ENCODE measurements at regions not wholly inside any gene's neighbourhood (a gene's known extent, or its start where the extent isn't known, plus 50 kb on each side); places are given as distances from the start of the nearest gene placed in this dataset.
"Not testable (repeated sequence)": the region's sequence is repeated elsewhere in the genome, so short reads cannot be mapped to it uniquely, and the experiment has no call there.

DNA sequence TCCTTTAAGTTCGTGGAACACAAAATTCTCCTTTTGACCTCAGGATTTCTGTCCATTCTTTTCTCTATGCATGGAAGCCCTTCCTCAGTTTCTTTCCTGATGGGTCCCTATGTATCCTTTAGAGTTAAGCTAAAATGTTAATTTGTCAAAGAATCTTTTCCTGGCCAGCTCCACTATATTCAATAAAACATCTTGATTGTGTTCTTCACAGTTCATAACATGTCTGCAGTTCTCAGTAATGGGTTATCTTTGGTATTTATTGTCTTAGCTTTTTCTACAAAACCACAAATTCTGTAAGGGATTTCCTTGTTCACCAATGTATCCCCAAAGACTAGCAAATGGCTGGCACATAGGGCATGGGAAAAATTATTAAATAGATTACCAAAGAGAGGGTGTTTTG is 998.5 kb downstream of the ADGRL2 start:
- DNase-seq = no peak

DNA sequence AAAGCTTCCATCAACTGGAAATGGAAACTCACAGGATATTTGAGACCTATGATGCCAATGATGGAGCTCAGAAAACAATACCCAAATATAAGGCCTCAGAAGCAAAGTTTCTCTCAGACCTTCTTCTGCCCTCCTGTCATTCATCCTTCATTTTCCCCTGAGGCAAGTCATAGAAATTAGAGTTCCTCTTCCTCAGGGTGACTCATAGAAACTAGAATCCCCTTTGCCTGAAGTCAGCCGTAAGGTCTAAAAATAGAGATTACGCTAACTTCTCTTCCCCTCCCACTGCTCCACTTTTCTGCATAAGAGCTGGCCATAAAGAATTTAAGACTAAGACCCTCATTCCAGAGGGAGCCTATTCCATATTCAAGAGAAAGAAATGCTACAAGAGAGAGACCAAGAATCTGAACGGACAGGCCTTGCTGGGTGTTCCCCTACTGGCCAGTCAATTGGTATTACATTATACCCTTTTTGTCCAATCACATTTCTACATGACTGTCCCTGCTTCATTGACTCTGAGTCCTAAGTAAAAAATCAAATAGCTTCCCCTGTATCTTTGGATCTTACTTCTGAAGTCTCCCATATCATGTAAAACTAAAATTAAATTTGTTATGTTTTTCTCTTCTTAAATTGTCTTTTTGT is 994.9 kb downstream of the ADGRL2 start:
- no peak for DNase-seq

DNA sequence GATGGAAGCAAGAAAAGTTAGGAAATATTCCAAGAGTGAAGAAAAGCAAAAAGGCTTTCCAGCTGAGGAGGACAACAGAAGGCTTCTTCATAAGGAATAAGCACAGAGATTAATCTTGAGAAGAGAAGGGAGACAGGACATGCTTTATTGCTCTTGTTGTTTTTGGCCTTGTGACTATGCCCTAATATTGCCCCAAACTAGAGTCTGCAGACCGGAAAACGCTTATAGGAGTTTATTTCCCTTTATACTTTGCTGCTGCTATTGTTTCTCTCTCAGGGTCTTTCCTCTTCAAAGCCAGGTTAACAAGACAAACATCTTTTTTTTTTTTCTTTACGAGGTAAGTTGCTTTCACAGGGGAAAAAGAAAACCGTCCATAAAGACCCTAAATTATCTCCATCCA is 991.4 kb downstream of the ADGRL2 start:
- DNase-seq = peak; percentile 51

DNA sequence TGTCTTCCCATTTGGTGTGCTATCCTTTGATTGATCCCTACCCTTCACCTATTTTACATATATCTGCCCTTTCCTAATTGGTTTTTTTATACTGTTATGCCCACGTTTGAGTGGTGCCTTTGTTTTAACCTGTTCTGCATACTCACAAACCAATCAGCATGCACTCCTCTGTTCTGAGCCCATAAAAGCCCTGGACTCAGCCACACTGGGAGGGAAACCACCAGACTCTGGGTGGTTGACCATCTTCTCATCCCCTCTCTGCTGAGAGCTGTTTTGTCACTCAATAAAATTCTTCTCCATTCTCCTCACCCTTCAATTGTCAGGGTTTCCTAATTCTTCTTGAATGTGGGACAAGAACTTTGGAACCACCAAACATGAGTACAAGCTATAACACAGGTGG is 989.8 kb downstream of the ADGRL2 start:
- no peak for DNase-seq

DNA sequence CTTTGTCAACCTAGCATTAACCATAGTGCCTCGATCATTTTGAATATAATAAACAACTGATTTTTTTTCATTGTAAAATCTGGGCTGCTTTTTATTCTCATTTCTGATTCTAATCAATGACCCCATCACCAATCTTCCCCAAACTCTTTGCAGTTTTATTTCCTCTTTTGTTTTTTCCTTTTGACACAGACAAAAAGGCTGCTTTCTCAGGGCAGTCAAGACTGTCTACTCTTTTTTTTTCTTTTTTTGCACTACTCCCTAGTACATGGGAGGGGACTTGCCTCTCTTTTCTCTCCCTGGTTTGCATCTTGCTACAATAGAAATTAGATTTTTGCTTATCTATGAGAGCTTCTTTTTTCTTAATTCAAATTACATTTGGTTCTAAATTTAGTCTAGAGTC is 987.9 kb downstream of the ADGRL2 start:
- DNase-seq = no peak

DNA sequence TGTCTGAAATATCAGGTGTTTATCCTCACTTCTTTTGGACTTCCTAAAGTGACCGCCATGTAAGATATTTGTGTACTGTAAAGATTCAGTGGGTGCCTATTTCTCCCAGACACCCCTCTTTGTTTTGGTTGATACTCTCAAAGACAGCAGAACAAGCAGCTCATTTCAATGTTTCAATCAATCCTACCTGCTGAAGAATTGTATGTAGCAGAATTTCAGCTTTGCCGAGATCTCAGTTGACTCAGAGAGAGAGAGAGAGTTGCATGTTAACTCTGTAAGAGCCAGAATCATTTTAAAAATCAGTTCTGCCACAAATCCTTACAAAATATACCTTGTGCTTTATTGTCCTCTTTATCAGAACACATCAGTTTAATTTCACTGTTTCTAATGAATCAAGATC is 987.3 kb downstream of the ADGRL2 start:
- DNase-seq = no peak

DNA sequence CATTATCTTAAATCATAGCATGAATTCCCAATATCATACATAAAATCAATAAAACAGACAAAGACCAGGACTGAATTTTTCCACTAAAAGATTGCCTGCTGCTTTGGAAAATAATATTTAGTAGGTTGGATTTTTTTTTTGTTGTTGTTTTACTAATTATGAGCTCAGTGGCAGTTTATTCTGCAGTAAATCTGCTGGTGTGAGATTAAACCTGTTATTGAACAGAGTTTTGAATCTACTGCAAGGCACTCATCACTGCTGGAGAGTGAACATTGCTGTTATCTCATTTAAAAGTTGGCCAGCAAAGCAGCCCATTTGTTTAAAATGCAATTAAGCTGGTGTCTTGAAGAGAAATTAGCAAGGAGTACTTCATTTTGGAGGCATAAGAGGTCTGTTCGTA is 986.1 kb downstream of the ADGRL2 start:
- no peak for DNase-seq

DNA sequence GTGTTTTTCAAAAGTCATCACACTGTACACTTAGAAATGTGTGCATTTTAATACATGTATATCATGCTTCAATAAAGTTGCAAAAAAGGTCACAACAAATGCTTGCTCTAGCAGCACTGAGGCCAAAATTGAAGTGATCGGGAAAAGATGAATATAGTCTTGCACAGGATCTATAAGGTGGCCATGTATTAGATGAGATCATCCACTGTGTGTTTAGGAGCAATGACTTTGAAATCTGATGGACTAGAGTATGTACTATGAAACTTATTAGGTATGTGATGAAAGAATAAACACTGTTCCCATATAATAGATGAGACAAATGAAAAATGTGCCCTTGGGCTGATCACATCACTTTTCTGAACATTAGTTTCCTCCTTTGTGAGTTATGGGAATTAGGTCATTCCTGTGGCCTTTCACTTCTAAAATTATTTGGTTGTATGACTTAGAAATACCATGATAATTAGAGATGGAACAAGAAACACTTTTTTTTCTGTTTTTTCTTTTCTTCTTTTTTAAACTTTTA is 984.6 kb downstream of the ADGRL2 start:
- DNase-seq = peak; percentile 37

DNA sequence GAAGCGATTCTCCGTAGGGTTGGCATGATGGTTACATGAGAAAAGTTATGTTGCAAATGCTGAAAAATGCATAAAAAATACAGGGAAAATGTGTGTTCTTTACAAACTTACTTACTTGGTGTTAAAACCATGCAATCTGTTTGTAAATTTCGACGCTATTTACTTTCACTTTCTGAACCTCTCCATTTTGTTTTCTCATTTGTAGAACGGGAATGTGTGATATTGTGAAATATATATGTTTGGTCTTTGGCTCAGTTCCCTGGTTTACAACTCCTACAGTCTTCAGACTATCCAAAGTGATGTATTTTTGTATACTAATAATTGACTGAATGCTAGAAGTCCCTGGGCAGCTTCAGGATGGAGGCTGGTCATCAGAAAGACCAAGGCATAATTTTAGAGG is 982.3 kb downstream of the ADGRL2 start:
- DNase-seq = no peak

DNA sequence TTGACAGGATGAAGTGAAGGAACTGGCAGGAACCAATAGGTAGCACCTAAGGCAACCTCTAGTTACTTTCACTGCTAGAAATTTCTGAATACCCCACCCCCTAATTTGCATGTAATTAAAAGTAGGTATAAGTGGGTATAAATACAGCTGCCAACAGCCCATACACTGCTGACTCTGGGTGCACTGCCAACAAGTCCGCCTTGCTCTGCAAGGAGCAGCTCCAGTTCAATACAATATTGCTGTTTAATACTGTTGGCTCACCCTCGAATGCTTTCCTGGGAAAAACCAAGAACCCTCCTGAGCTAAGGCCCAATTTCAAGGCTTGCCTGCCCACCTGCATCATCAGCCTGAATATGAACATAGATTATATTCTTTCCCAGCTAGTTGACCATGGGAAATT is 981.9 kb downstream of the ADGRL2 start:
- DNase-seq = no peak

DNA sequence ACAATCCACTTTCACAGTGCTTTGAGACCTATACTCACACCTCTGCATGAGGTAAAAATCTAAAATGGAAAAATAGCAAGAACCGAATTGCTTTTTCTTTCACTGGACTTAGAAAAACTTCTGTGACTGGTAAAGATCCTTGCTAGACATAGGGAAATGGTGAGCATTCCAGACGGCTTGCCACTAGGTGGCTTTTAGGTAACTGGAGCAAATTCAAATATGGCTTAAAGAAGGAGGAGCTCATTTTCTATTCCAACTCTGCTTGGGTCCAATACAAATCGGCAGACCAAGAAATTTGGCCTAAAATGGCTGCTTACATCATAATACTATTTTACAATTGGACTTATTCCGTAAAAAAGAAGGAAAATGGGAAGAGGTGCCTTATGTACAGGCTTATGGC is 977.9 kb downstream of the ADGRL2 start:
- peak; percentile 30 for DNase-seq

DNA sequence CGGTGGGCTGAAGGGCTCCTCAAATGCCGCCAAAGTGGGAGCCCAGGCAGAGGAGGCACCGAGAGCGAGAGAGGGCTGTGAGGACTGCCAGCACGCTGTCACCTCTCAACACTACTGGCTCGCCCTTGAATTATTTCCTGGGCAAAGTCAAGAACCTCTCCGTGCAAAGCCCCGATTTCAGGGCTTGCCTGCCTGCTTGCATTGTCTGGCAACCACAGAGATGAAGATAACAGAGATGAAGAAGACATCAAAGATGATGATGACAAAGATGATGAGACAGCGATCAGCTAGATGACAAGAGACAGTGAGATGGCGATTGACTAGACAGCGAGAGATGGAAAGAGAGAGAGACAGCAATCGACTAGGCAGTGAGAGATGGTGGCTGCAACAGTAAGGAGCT is 976.5 kb downstream of the ADGRL2 start:
- DNase-seq = no peak

DNA sequence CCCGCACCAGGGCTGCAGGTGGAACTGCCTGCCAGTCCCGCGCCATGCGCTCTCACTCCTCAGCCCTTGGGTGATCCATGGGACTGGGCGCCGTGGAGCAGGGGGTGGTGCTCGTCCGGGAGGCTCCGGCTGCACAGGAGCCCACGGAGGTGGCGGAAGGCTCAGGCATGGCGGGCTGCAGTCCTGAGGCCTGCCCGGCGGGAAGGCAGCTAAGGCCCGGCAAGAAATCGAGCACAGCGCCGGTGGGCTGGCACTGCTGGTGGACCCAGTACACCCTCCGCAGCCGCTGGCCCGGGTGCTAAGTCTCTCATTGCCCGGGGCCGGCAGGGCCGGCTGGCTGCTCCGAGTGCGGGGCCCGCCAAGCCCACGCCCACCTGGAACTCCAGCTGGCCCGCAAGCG is 976.0 kb downstream of the ADGRL2 start:
- not testable (repeated sequence) for DNase-seq

DNA sequence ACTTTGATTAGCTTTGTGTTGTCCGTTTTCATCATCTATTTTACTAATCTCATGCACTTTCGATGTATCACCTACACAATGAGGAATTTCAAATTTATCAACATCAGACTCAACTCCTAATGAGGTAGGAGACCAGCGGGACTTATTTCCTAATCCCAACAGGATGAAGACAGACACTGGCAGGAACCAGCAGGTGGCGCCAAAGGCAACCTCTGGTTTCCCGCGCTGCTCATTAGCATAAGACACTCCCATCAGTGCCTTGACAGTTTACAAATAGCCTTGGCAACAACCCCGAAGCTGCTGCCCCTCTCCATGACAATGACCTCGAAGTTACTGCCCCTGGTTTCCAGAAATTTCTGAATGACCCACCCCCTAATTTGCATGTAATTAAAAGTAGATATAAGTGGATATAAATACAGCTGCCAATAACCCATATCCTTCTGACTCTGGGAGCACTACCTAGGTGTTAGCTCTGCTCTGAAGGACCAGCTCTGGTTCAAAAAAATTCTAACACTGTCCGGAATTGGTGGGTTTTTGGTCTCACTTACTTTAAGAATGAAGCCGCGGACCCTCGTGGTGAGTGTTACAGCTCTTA is 974.8 kb downstream of the ADGRL2 start:
- DNase-seq = peak; percentile 64

DNA sequence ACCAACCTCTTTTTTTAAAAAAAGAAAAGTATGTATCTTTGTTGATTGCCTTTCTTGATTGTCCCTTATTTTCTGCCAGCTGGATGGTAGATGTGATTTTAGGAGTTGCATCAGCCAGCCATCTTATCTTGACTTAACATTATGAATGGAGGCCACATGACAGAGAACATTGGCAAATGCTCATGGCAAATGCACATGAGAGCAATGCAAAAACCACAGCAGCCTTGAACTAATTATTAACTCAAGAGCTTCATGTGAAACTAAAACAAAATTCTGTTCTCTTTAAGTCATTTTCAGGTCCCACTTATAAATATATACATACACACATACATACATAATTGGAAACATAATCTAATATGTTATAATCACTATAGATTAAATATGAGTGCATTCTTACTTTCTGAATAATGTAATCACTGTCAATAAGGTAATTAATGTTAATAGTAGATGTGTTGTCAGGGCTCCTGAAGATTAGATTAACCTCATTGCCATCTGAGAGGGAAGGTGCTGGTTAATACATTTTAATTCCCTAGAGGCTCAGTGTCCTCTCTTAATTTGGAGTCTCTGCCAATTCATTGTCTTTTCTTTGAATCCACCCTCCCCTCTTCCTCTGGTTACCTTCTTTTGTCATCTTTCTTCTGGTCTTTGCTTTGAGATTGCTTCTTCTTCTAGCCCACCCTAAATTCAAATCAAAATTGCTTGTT is 962.2 kb downstream of the ADGRL2 start:
- DNase-seq = no peak

DNA sequence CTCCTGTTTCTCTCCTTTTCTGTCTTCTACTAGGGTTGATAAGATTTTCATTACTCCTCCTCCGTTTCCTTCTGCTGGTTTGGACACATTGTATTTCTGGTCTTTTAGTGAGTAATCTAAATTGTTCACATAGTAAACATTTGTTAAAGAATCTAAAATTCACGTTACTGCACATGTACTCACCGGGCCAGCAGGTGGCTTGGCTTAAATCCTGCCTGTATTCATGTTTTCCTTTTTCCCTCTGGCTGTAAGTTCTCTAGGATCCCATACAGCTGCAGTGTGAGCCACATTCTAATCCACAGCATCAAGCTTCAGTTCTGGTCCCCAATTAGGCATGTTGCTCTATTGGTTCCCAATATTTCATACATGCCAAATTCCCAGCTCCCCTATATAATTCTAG is 958.3 kb downstream of the ADGRL2 start:
- DNase-seq = peak; percentile 2

DNA sequence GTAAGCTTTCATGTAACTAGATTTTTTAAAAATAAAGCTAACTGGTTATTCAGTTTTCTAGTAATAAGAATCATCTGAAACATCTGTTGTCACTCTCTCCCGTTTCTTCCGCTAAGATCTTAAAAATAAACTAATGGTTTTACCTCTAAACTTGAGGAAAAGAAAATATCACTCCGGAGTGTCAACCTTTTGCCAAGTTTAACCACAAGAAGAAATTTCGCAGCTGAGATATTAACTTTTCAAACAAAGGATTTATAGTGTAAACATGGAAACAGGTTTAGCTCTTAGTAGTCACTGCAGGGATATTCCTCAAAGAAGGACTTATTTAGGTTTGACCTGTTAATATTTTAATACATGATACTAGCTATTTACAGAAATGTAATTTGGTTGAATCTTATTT is 954.9 kb downstream of the ADGRL2 start:
- DNase-seq = no peak

DNA sequence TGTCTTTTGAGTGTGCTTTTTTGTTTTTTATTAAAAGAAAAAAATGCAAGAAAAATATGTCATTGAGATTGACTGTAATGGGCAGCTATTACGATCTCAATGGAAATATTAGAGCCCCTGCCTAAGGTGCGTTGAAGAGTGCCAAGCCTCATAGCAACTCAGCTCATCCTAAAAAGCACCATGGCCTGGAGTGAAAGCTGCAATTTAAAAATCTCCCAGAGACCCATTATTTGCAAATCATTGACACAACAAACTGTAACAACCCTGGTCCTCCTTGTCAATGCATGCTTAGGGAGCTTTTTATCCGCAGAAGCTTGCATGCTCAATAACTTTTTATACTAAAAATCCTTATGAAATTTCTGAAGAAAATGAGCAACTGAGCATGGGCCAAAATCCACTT is 954.5 kb downstream of the ADGRL2 start:
- DNase-seq = no peak

DNA sequence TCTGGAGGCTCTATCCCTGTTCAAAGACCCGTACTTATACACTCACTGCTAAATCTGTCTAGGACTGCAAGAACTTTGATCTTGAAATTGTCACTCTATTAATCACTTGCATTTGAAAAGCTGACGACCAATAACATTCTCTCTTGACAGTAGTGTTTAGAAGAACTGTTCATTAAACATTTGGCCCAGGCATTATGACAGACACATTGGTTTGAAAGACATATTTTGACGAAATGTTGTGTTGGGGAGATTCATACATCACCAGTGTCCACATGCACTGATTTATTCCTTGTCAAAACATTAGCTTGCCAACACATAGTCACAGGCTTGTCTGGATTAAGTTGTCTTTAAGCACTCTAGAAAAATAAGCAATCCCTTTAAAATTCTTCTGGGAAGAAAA is 951.3 kb downstream of the ADGRL2 start:
- no peak for DNase-seq

DNA sequence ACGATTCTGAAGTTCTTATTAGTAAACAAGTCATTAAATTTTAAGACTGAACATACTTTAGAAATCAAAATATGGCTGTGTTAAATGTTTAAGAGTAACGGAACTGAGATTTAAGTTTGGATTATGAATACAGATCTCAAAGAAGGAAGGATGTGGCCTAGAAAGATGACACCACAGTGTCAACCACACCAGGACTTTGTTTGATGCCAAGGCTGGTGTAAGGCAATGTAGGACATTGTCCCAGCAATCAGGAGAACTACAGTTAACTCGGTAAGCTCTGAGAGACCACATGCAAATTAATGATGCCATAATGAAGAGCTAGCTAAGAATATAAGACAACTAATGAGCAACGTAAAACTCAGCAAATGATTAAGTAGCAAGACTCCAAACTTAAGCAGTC is 932.9 kb downstream of the ADGRL2 start:
- DNase-seq = no peak

DNA sequence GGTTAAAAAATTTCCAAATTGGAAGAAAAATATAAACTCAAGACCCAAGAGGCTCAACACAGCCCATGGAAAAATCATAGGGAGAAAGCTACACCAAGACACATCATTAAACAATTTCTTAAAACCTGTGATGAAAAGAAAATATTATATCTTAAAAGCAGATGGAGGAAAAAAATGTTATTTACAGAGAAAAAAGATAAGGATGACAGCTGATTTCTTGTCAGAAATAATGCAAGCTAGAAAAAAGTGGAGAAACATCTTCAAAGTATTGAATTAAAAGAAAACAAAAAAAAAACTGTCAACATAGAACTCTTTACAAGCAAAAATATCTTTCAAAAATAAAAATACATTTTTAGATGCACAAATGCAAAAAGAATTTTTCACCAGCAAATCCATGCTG is 930.5 kb downstream of the ADGRL2 start:
- peak; percentile 1 for DNase-seq

DNA sequence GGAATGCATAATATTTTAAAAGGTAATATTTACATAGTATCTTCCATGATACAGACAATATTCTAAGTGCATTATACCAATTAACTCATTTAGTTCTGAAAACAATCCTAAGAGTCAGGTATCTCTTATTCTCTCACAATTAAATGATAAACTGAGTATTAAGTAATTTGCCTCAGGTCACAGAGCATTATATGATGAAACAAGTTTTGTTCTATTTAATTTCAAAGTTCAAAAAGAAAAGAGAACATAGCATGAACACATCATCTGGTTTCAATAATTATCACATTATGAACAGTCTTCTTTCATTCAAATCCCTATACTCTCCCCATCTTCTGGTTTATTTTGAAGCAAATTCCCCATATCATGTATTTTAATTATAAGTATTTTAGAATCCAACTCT is 927.5 kb downstream of the ADGRL2 start:
- no peak for DNase-seq

DNA sequence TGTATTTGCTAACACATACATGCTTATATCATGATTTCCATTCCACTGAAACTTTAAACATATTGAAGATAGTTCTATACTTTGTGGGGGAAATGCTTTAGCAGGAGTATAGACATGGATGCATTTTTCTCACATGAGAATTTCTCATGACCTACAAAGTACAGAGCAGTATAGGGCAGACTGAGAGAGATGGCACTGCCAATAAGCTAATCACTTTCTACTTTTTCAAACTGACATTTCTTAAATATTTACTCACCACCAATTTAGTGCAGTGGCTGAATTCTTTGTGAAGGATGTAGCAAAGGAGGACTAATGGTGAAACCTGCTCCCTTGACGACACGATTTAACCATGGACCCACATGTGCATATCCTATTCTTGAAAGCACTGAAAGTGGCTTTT is 923.5 kb downstream of the ADGRL2 start:
- no peak for DNase-seq

DNA sequence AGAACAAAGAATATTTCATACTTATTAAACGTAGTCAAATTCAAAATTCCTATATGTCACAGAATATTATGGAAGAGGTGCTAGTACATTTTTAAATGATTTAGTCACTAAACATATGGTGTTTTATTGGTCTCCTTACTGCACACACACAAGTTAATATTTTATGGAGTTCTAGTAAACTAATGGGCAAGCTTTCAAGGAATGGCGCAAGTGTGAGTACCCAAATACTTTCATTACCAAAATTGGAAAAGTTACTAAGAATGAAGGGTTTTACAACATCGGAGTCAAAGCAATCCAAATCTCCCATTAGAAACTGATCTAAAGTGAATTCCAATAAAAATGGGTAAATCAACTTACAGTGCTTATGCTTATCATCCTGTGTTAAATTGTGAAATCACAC is 921.9 kb downstream of the ADGRL2 start:
- no peak for DNase-seq
